Heart right ventricle (tissue), 16 donors: ENCODE measurements at regions not wholly inside any gene's neighbourhood (a gene's known extent, or its start where the extent isn't known, plus 50 kb on each side); places are given as distances from the start of the nearest gene placed in this dataset.
A peak's percentile ranks its signal among the peaks of the same experiment; 100 is the strongest.

Source experiments
- ATAC-seq, 8 donors: fragments of 200-7000 bp; cut with Tn5 transposase; one replicate each; pipeline ENCODE4 v1.9.1; 2020; ENCODE audit warnings: mild to moderate bottlenecking in 8 of 8, moderate library complexity in 8 of 8, moderate number of reproducible peaks in 1 of 8
- DNase-seq, 2 donors: peaks; one replicate each; pipeline ENCODE4 v3.0.0-alpha.2; 2020
- H3K27ac ChIP-seq, 10 donors: fragments of 200-600 bp; sonication (generic) in 2 of 10; one replicate each; pipeline versions ENCODE4 v1.5.0 to v1.8.0; 2020 to 2022; ENCODE audit warnings: mild to moderate bottlenecking in 3 of 10
- H3K27me3 ChIP-seq, 7 donors: fragments of 200-600 bp; one replicate each; pipeline ENCODE4 v1.8.0; 2021 to 2022; ENCODE audit warnings: mild to moderate bottlenecking in 2 of 7
- H3K36me3 ChIP-seq, 9 donors: fragments of 200-600 bp; sonication (generic) in 1 of 9; one replicate each; pipeline versions ENCODE4 v1.5.0 to v1.8.0; 2020 to 2022; ENCODE audit warnings: mild to moderate bottlenecking in 2 of 9
- H3K4me1 ChIP-seq, 9 donors: fragments of 200-600 bp; sonication (generic) in 1 of 9; one replicate each; pipeline versions ENCODE4 v1.5.0 to v1.8.0; 2020 to 2022; ENCODE audit warnings: mild to moderate bottlenecking in 4 of 9
- H3K4me3 ChIP-seq, 10 donors: fragments of 200-600 bp; sonication (generic) in 2 of 10; one replicate each; pipeline versions ENCODE4 v1.5.0 to v1.8.0; 2020 to 2022; ENCODE audit warnings: mild to moderate bottlenecking in 7 of 10, moderate library complexity in 2 of 10
- H3K9me3 ChIP-seq, 11 donors: fragments of 200-600 bp in 10 of 11; sonication (generic) in 2 of 11; one replicate each; pipeline versions ENCODE4 v1.5.0 to v1.8.0; 2013 to 2022; ENCODE audit warnings: mild to moderate bottlenecking in 2 of 11, control low read depth in 1 of 11, moderate library complexity in 1 of 11
- CTCF ChIP-seq, 9 donors: fragments of 200-600 bp; sonication (generic) in 2 of 9; IDR thresholded peaks; one replicate each; pipeline versions ENCODE4 v1.5.0 to v1.8.0; 2021 to 2022; ENCODE audit warnings: antibody characterized with exemption in 9 of 9, mild to moderate bottlenecking in 5 of 9, moderate library complexity in 1 of 9
- WGBS, 2 donors: extraction: QIAGEN DNeasy Blood & Tissue Kit; methylation state at CpG; one replicate each; pipeline ENCODE4 v1.1.7; 2013; ENCODE audit warnings: inconsistent platforms in 1 of 2; 5-methylcytosine and 5-hydroxymethylcytosine counted together
- intact Hi-C, 10 donors: fragments of 100-400 bp; cut with DNase I; formaldehyde crosslinking; loops; one replicate each; pipeline versions ENCODE4 v1.11.1 to v1.14.2; 2022
- donor health status: Arrhythmogenic right ventricular cardiomyopathy.
- donor health status: ischemic (EF 13 %, LVEDD 7.1; RV severe dilation, severe dysfunction).
- donor health status: healthy with polysubstance abuse.
- donor health status: DM: no; HTN: yes; CAD: no.
- donor health status: DM: no; HTN: no; CAD: no.
- donor health status: ischemic (EF 25% LVEDD 6.9; RV normal size, moderate dysfunction).
- donor health status: ischemic (EF 25% LVEDD 5.7; RV mildly dilated, moderate dysfunction).
- donor health status: healthy.
- donor health status: DM: yes; HTN: yes; CAD: no.
- donor health status: Ischemic cardiomyopathy.
- donor health status: ischemic (EF 35%, LVEDD 5.7; RV mildly dilated, moderate dysfunction).
- donor health status: nonischemic (EF 11% LVEDD 7.7; RV severe dilation, severe dysfunction).
- donor health status: DM: yes; HTN: yes; CAD: no.
- donor health status: PGD.
- donor health status: ischemic (EF 29% LVEDD 5.4; RV normal size, mild dysfunction).
- donor health status: nonischemic (EF 23%, LVEDD 6.1; RV moderate dilation, normal function).

- Histone ChIP-seq H3K9me3 (no peaks in the 10 kb centered on the region), H3K4me1 (no peaks in the 10 kb centered on the region), H3K4me3 (no peak overlapping the region), H3K27me3 (peaks cover 0 to 6% (median 0%) of the 10 kb centered on the region in 7 donors), H3K27ac (no peak overlapping the region), H3K36me3 (no peaks in the 10 kb centered on the region)
- intact Hi-C loops, result no loop called here
- no peak for TF ChIP-seq CTCF (IDR thresholded peaks at IDR 0.05)
- WGBS, 2 donors, result 81 to 86% methylated on average over 2 of the region's 2 CpGs
- DNase-seq (no peak), ATAC-seq (peak in 4 of 8 donors; percentile 42 to 76 (median 53))
Measured at GRCh38 chr7:25583621-25584020, 355.3 kb upstream of the NPVF start.

- WGBS, 2 donors, result 74 to 80% methylated on average over 10 of the region's 10 CpGs
- Histone ChIP-seq H3K27ac (no peak overlapping the region), H3K4me3 (no peak overlapping the region), H3K4me1 (peaks cover 0 to 5% (median 0%) of the 10 kb centered on the region in 9 donors), H3K36me3 (no peaks in the 10 kb centered on the region), H3K9me3 (no peaks in the 10 kb centered on the region), H3K27me3 (peaks cover 0 to 3% (median 0%) of the 10 kb centered on the region in 7 donors)
- intact Hi-C loops, result no loop called here
- no peak for TF ChIP-seq CTCF (IDR thresholded peaks at IDR 0.05)
- DNase-seq, result no peak
- ATAC-seq, result no peak
Measured at GRCh38 chr7:25584112-25584938, 356.0 kb upstream of the NPVF start.

- WGBS, 2 donors, result 82 to 86% methylated on average over 5 of the region's 5 CpGs
- no peak for ATAC-seq
Measured at GRCh38 chr7:25586513-25586912, 358.2 kb upstream of the NPVF start.

GRCh38 chr7:25594122-25594521 lies 365.8 kb upstream of the NPVF start:
- no peak for ATAC-seq
- H3K4me1 ChIP-seq, result peaks cover 0 to 11% (median 0%) of the 10 kb centered on the region in 9 donors
- no peaks in the 10 kb centered on the region for H3K36me3 ChIP-seq
- WGBS, 2 donors, result 75 to 85% methylated on average over 3 of the region's 3 CpGs
- no peak for DNase-seq
- H3K27ac ChIP-seq, result no peak overlapping the region
- peaks cover 0 to 5% (median 0%) of the 10 kb centered on the region in 7 donors for H3K27me3 ChIP-seq
- H3K4me3 ChIP-seq, result no peak overlapping the region
- TF ChIP-seq CTCF (IDR thresholded peaks at IDR 0.05), result no peak
- intact Hi-C loops, result no loop called here
- H3K9me3 ChIP-seq, result no peaks in the 10 kb centered on the region

More at GRCh38 chr7:25586513-25586912, 358.2 kb upstream of the NPVF start:
- Histone ChIP-seq H3K4me1 (peaks cover 0 to 5% (median 0%) of the 10 kb centered on the region in 9 donors), H3K4me3 (no peak overlapping the region), H3K36me3 (no peaks in the 10 kb centered on the region), H3K27me3 (peaks cover 0 to 5% (median 0%) of the 10 kb centered on the region in 7 donors), H3K27ac (no peak overlapping the region), H3K9me3 (no peaks in the 10 kb centered on the region)
- DNase-seq, result no peak
- TF ChIP-seq CTCF (IDR thresholded peaks at IDR 0.05), result no peak
- intact Hi-C loops, result no loop called here
